GM12878 (cell line): ENCODE measurements at regions not wholly inside any gene's neighbourhood (a gene's known extent, or its start where the extent isn't known, plus 50 kb on each side); places are given as distances from the start of the nearest gene placed in this dataset.

Experiments
- CBX3 ChIP-seq: fragments of 200-600 bp; sonication (generic); IDR thresholded peaks from 2 replicates; pipeline ENCODE4 v1.6.1; 2016; ENCODE audit warnings: low read depth, borderline replicate concordance
- CEBPB ChIP-seq, 2 experiments: fragments of 150-350 bp in 1 of 2; IDR thresholded peaks; 2 replicates each; pipeline ENCODE4 v1.6.1; 2012 to 2014; ENCODE audit warnings: low read depth in 2 of 2, low read length in 2 of 2, borderline replicate concordance in 1 of 2, inconsistent platforms in 1 of 2
- GABPA ChIP-seq: IDR thresholded peaks from 2 replicates; pipeline ENCODE4 v1.6.1; 2014; ENCODE audit warnings: antibody characterized with exemption, low read depth, mild to moderate bottlenecking, inconsistent platforms
- KDM1A ChIP-seq: fragments of 200-600 bp; sonication (generic); IDR thresholded peaks from 2 replicates; pipeline ENCODE4 v1.6.1; 2016; ENCODE audit warnings: borderline replicate concordance
- TAF1 ChIP-seq: IDR thresholded peaks from 2 replicates; pipeline ENCODE4 v1.6.1; 2011; ENCODE audit warnings: mild to moderate bottlenecking, low read depth, low read length, borderline replicate concordance
- TF ChIP-seq, protein P1 (sequence below): fragments of 450-650 bp; IDR thresholded peaks from 2 replicates; pipeline ENCODE4 v1.6.1; 2017; ENCODE audit warnings: low read depth, mild to moderate bottlenecking, moderate library complexity

DNA sequence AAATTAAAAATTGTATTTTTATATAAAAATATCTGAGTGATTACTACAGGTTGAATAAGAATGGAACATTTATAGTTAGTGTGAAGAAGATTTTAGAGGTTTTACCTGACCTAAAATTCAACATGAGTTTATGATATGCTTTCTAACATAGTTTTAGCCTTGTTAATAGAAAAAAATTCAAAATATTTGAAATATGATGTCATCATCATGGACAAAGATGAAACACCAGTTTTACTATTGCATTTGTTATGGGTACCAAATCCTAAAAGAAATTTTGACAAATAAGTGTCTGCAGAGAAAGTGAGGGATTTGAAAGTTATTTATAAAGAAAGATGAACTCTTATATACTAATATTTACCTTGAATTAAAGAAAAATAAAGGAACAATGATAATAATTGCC, 479.7 kb downstream of the TBC1D32 start:
- no peak for TF ChIP-seq KDM1A
- no peak for TF ChIP-seq CEBPB (IDR thresholded peaks at IDR 0.05; ENCODE audit: borderline replicate concordance in 1 of 2, low read depth in 2 of 2, low read length in 2 of 2)
- TF ChIP-seq CBX3: no peak
- TF ChIP-seq GABPA: no peak
- TF ChIP-seq, protein P1, sequence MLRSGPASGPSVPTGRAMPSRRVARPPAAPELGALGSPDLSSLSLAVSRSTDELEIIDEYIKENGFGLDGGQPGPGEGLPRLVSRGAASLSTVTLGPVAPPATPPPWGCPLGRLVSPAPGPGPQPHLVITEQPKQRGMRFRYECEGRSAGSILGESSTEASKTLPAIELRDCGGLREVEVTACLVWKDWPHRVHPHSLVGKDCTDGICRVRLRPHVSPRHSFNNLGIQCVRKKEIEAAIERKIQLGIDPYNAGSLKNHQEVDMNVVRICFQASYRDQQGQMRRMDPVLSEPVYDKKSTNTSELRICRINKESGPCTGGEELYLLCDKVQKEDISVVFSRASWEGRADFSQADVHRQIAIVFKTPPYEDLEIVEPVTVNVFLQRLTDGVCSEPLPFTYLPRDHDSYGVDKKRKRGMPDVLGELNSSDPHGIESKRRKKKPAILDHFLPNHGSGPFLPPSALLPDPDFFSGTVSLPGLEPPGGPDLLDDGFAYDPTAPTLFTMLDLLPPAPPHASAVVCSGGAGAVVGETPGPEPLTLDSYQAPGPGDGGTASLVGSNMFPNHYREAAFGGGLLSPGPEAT: no peak
- TF ChIP-seq TAF1: no peak
